ENCODE measurements at regions not wholly inside any gene's neighbourhood (a gene's known extent, or its start where the extent isn't known, plus 50 kb on each side); places are given as distances from the start of the nearest gene placed in this dataset.

GRCh38 chr13:67951431-67951830, 721.3 kb upstream of the PCDH9 start:
- no peak overlapping the region for H3K27ac Mint-ChIP-seq (ENCODE audit: unreplicated experiment)
- H3K36me3 Mint-ChIP-seq (ENCODE audit: low read depth) = peaks cover 3% of the 10 kb centered on the region
- H3K9me3 Mint-ChIP-seq (ENCODE audit: low read depth) = peaks cover 2% of the 10 kb centered on the region
- no peak for TF ChIP-seq CTCF (IDR thresholded peaks at IDR 0.05)
- H3K4me3 Mint-ChIP-seq (ENCODE audit: unreplicated experiment) = no peak overlapping the region
- H3K4me1 Mint-ChIP-seq (ENCODE audit: low read depth) = no peaks in the 10 kb centered on the region
- DNase-seq (ENCODE audit: low spot score) = no peak
- no peaks in the 10 kb centered on the region for H3K27me3 Mint-ChIP-seq (ENCODE audit: low read depth)

GRCh38 chr13:67950603-67951002, 720.5 kb upstream of the PCDH9 start:
- H3K9me3 Mint-ChIP-seq (ENCODE audit: low read depth) = no peaks in the 10 kb centered on the region
- H3K36me3 Mint-ChIP-seq (ENCODE audit: low read depth) = peaks cover 1% of the 10 kb centered on the region
- H3K4me3 Mint-ChIP-seq (ENCODE audit: unreplicated experiment) = no peak overlapping the region
- no peaks in the 10 kb centered on the region for H3K27me3 Mint-ChIP-seq (ENCODE audit: low read depth)
- no peak for TF ChIP-seq CTCF (IDR thresholded peaks at IDR 0.05)
- DNase-seq (ENCODE audit: low spot score) = no peak
- no peak overlapping the region for H3K27ac Mint-ChIP-seq (ENCODE audit: unreplicated experiment)
- no peaks in the 10 kb centered on the region for H3K4me1 Mint-ChIP-seq (ENCODE audit: low read depth)

- Mint-ChIP-seq H3K4me1 (ENCODE audit: low read depth) (no peaks in the 10 kb centered on the region), H3K27me3 (ENCODE audit: low read depth) (no peaks in the 10 kb centered on the region), H3K9me3 (ENCODE audit: low read depth) (no peaks in the 10 kb centered on the region), H3K36me3 (ENCODE audit: low read depth) (no peaks in the 10 kb centered on the region), H3K4me3 (ENCODE audit: unreplicated experiment) (no peak overlapping the region), H3K27ac (ENCODE audit: unreplicated experiment) (no peak overlapping the region)
- no peak for TF ChIP-seq CTCF (IDR thresholded peaks at IDR 0.05)
- no peak for DNase-seq (ENCODE audit: low spot score)
Observed at GRCh38 chr13:67946131-67946530, 716.0 kb upstream of the PCDH9 start.

DNA sequence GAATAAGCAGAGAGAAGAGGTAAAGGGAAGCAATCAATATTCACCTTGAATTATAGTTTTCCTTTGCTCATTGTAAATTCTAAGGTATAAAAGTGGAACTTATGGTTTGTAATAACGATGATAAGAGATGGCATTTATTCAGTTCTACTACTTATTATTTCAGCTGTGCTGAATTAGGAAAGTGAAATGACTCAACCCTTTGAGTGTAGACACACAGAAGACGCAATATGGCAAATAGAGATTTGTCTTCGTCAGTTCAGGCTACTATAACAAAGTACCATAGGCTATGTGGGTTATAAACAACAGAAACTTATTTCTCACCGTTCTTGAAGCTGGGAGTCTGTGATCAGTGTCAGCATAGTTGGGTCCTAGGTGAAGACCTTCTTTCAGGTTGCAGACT, 713.0 kb upstream of the PCDH9 start:
- DNase-seq (ENCODE audit: low spot score) = no peak
- no peak overlapping the region for H3K4me3 Mint-ChIP-seq (ENCODE audit: unreplicated experiment)
- no peak overlapping the region for H3K27ac Mint-ChIP-seq (ENCODE audit: unreplicated experiment)
- H3K9me3 Mint-ChIP-seq (ENCODE audit: low read depth) = no peaks in the 10 kb centered on the region
- TF ChIP-seq CTCF (IDR thresholded peaks at IDR 0.05) = no peak
- H3K4me1 Mint-ChIP-seq (ENCODE audit: low read depth) = no peaks in the 10 kb centered on the region
- H3K27me3 Mint-ChIP-seq (ENCODE audit: low read depth) = no peaks in the 10 kb centered on the region
- no peaks in the 10 kb centered on the region for H3K36me3 Mint-ChIP-seq (ENCODE audit: low read depth)

GRCh38 chr13:67935626-67936025, 705.5 kb upstream of the PCDH9 start:
- Mint-ChIP-seq H3K27ac (ENCODE audit: unreplicated experiment) (no peak overlapping the region), H3K36me3 (ENCODE audit: low read depth) (no peaks in the 10 kb centered on the region), H3K4me1 (ENCODE audit: low read depth) (peaks cover 3% of the 10 kb centered on the region), H3K27me3 (ENCODE audit: low read depth) (no peaks in the 10 kb centered on the region), H3K9me3 (ENCODE audit: low read depth) (no peaks in the 10 kb centered on the region), H3K4me3 (ENCODE audit: unreplicated experiment) (no peak overlapping the region)
- no peak for TF ChIP-seq CTCF (IDR thresholded peaks at IDR 0.05)
- no peak for DNase-seq (ENCODE audit: low spot score)
